Fibroblast of upper back skin (primary cell): ENCODE measurements at regions not wholly inside any gene's neighbourhood (a gene's known extent, or its start where the extent isn't known, plus 50 kb on each side); places are given as distances from the start of the nearest gene placed in this dataset.

Source experiments
- DNase-seq: peaks from one replicate; pipeline ENCODE4 v3.0.0-alpha.2; 2013

DNA sequence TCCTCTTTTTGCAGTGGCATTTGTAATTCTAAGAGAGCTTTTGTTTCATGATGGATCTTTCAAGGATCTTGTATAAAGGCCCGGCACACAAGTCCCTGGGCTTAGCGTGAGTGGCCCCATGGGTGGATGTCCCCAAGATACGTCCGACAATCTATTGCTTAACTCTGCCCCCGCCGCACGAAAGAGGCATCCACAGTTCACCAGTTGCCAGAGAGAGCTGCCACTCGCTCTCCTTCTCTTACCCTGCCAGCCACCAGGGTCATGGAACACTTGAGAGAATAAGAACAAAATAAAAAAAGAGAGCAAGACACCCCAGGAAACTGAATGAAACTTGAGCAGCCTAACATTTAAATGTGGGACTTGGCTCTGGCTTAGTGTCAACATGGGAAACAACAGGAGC is 92.3 kb downstream of the CTAGE1 start:
- no peak for DNase-seq

- peak; percentile 21 for DNase-seq
Measured at GRCh38 chr18:22324191-22325131, 93.3 kb downstream of the CTAGE1 start.

GRCh38 chr18:22322243-22322691 is 95.4 kb downstream of the CTAGE1 start:
- DNase-seq = no peak

GRCh38 chr18:22320771-22321170 is 96.9 kb downstream of the CTAGE1 start:
- no peak for DNase-seq

DNA sequence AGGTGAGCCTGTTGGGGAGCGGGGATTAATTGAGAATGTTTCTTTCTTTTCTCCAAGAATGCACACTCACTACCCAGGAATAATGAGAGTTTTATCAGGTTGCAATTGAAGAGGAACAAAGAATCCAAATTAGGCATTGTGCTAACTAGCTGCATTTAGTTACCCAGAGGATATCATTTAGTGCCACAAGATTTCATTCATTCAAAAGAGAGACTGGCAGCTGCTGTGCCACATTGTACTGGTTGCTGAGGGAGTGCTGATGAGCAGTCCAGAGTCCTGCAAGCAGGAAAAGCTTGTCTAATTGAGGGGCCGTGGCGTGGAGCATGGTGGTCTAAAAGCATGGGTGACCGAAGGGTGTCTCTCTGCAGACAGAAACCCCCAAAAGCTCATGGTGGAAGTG is 97.6 kb downstream of the CTAGE1 start:
- no peak for DNase-seq

GRCh38 chr18:22318745-22319407 is 98.8 kb downstream of the CTAGE1 start:
- DNase-seq = peak; percentile 52

DNA sequence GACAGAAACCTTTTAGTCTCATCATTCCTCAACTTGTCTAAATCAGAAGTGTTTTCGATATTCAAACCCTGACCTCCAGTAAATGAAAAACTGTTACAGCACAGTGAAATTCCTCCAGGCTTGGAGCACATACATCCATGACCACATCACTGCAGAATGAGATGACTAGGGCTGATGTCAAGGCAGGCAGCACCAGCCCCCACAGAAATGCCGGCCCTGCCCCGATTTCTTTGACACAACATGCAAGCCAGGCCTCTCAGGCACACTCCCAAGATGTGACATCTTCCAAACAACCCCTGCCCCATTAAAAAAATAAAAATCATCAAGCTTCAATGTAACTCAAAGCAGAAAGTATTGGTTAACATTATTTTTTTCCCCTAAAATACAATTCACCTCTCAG is 103.3 kb downstream of the CTAGE1 start:
- DNase-seq = peak; percentile 90

DNA sequence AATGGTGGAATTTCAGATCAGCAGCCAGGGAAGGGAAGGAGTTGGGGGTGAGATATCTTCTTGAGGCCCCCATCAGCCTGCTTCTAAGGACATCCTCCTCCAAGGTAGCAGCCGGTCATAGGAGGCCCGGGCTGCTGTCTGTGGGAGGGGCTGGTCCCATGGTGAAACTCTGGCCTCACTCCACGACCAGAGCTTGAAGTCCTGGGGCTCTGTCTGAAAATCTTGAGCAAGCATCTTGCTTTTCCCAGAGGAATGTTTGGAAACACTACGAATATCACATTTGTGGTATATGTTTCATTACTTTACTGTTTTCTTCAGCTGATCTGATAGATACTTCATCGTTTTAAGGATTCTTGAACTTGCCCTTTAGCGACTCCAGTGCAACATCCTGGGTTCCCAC is 103.7 kb downstream of the CTAGE1 start:
- peak; percentile 77 for DNase-seq

GRCh38 chr18:22311301-22311700 is 106.4 kb downstream of the CTAGE1 start:
- DNase-seq = peak; percentile 55

- DNase-seq = peak; percentile 53
Measured at GRCh38 chr18:22309191-22309590, 108.5 kb downstream of the CTAGE1 start.

GRCh38 chr18:22307528-22307927 is 110.2 kb downstream of the CTAGE1 start:
- no peak for DNase-seq

GRCh38 chr18:22303927-22304326 is 113.8 kb downstream of the CTAGE1 start:
- no peak for DNase-seq

GRCh38 chr18:22302144-22302543 is 115.6 kb downstream of the CTAGE1 start:
- DNase-seq = no peak

- no peak for DNase-seq
Measured at GRCh38 chr18:22300665-22301636, 116.8 kb downstream of the CTAGE1 start.

GRCh38 chr18:22297008-22297407 is 120.7 kb downstream of the CTAGE1 start:
- DNase-seq = no peak

GRCh38 chr18:22296304-22296703 is 121.4 kb downstream of the CTAGE1 start:
- DNase-seq = no peak

DNA sequence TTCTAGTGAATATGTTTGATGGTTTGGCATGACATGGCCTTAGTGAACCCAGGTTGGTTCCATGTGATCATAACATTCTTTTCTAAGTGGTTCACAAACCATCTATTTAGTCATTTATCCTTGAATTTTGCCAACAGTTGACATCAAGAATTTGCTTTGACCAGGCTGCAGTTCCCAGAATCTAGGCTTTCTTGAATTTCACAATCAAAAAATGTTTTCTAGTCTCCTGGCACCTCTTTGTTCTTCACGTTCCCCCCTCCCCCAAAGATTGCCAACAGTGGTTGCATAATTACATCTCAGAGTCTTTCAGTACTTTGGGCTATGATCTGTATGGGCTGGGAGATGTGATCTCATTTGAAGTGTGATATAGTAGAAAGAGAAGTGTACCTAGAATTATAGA is 124.0 kb downstream of the GATA6 start:
- DNase-seq = no peak

DNA sequence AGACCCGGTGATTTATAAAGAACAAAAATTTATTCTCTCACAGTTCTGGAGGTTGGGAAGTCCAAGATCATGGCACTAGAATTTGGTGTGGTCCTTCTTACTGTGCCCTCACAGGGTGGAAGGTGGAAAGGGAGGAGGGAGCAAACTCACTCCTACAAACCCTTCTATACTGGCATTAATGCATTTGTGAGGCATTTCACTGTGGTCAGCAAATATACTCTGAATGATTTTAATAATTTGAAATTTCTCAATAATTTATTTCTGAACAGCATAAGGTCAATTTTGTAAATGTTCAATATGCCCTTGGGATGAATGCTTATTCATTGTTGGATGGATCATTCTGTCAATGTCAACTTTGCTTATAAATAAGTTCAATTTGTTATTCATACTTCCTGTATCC is 120.6 kb downstream of the GATA6 start:
- DNase-seq = no peak

GRCh38 chr18:22286585-22286984 is 117.2 kb downstream of the GATA6 start:
- DNase-seq = no peak

GRCh38 chr18:22285361-22286140 is 116.2 kb downstream of the GATA6 start:
- no peak for DNase-seq

- no peak for DNase-seq
Measured at GRCh38 chr18:22284581-22285360, 115.4 kb downstream of the GATA6 start.
